ENCODE measurements at regions not wholly inside any gene's neighbourhood (a gene's known extent, or its start where the extent isn't known, plus 50 kb on each side); places are given as distances from the start of the nearest gene placed in this dataset.

- no peak for DNase-seq (ENCODE audit: low read depth)
Measured at GRCh38 chr1:201749059-201749690, 79.8 kb upstream of the IPO9 start.

DNA sequence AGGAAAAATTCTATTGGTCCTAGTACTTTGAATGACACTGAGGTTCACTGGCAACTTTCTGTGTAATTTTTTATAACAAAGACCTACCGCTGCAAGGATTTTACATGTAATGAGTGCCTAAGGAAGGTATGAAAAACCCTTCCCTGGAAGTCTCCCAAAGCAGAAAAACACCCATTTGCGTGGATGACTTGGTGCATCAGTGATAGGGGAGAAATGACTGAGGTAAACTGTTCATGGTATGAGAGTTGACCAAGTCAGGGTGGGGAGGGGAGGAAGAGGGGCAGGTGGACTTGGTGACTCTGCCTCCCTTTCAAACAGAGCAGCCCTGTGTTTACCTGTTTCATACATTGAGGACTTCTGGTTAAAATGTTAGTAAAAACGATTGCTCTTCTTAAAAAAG lies 78.8 kb upstream of the IPO9 start:
- no peak for DNase-seq (ENCODE audit: low read depth)

- no peak for DNase-seq (ENCODE audit: low read depth)
Measured at GRCh38 chr1:201750934-201751333, 78.0 kb upstream of the IPO9 start.

GRCh38 chr1:201751872-201752271 lies 77.1 kb upstream of the IPO9 start:
- no peak for DNase-seq (ENCODE audit: low read depth)

DNA sequence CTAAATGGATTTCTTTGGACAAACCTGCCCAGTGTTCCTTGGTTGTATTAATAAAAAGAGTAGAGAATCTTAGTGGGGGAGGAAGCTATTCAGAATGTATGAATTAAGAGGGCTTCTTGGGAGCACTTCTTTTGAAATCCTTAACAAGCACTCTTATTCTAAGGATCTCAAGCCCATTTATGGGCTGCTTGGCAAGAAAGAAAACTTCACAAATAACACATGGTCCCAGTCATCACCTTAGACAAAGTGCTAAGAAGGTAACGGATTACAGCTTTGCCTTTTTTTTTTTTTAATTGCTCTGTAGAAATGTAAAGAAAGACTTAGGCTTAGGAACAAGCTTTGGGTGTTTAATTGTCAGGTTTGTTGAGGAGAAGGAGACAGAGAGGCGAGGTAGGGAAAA lies 76.6 kb upstream of the IPO9 start:
- no peak for DNase-seq (ENCODE audit: low read depth)

DNA sequence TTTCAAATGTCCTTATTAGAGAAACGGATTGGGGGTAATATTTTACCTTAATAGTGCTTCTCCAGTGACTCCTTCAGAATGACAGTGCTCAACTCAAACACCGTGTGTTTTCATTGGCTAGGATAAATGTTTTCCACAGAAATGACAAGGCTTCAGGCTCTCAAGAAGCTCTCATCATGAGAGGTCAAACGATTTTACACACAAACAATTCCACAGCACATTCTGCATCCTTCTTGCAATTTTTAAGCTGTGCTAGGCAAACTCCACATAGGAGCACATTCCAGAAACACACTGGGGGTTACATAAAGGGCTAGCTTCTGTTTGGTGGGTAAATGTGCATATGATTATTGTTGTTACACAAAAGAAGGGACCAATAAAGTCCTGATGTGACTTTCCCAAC lies 75.5 kb upstream of the IPO9 start:
- no peak for DNase-seq (ENCODE audit: low read depth)

DNA sequence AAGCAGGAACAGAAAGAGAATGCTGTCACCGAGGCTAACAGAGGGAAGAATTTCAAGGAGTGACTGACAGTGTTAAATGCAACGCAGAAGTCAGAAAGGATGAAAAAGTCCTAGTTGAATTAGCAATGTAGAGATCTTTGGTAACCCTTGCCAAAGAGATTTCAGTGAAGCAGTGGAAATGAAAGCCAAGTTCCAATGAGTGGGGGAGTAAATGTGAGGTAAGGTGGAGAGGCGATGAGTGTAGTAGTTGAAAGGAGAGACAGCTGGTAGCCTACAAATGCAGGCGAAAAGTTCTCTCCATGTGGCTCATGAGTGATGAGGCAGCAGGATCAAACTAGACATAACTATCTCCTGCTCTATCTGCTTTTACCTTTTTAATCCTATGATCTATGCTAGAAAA lies 74.6 kb upstream of the IPO9 start:
- no peak for DNase-seq (ENCODE audit: low read depth)

DNA sequence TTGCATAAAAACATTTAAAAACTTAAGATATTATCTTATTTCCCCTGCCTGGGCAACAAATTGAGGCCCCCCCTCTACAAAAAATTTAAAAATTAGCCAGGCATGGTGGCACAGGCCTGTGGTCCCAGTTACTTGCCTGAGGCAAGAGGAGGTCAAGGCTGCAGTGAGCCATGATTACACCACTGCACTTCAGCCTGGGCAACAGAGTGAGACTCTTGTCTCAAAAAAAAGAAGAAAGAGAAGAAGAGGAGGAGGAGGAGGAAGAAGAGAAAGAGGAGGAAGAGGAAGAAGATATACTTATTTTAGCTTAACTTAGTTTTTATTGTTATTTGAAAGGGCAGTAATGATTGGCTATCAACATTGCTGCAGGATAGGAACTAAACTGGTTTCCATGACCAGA lies 73.8 kb upstream of the IPO9 start:
- no peak for DNase-seq (ENCODE audit: low read depth)

DNA sequence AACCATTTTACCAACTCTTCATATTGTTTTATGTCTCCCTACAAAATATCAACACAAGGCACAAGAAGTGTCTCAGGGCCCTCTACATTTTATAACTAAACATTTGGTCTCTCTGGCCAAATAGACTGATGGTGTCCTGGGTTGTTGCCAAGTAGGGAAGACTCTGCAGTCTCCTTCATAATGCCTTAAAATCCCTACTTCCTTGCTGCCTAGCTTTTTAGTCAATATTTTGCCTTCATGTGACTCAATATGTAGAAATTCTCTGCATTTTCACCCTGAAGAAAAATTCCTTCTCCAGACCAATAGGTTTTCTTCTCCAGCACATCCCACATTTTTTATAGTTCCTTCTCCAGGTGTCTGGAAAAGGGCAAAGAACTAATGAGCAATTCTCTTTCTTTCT lies 72.6 kb upstream of the IPO9 start:
- no peak for DNase-seq (ENCODE audit: low read depth)

- no peak for DNase-seq (ENCODE audit: low read depth)
Measured at GRCh38 chr1:201758499-201759050, 70.4 kb upstream of the IPO9 start.

- DNase-seq (ENCODE audit: low read depth) = no peak
Measured at GRCh38 chr1:201759194-201759815, 69.7 kb upstream of the IPO9 start.

GRCh38 chr1:201760516-201760915 lies 68.4 kb upstream of the IPO9 start:
- no peak for DNase-seq (ENCODE audit: low read depth)

- DNase-seq (ENCODE audit: low read depth) = no peak
Measured at GRCh38 chr1:201761178-201761577, 67.8 kb upstream of the IPO9 start.

GRCh38 chr1:201761871-201762270 lies 67.1 kb upstream of the IPO9 start:
- no peak for DNase-seq (ENCODE audit: low read depth)

GRCh38 chr1:201762381-201762780 lies 66.6 kb upstream of the IPO9 start:
- no peak for DNase-seq (ENCODE audit: low read depth)

- DNase-seq (ENCODE audit: low read depth) = no peak
Measured at GRCh38 chr1:201763455-201764140, 65.4 kb upstream of the IPO9 start.

GRCh38 chr1:201764166-201764565 lies 64.8 kb upstream of the IPO9 start:
- no peak for DNase-seq (ENCODE audit: low read depth)

GRCh38 chr1:201764579-201764978 lies 64.4 kb upstream of the IPO9 start:
- DNase-seq (ENCODE audit: low read depth) = no peak

DNA sequence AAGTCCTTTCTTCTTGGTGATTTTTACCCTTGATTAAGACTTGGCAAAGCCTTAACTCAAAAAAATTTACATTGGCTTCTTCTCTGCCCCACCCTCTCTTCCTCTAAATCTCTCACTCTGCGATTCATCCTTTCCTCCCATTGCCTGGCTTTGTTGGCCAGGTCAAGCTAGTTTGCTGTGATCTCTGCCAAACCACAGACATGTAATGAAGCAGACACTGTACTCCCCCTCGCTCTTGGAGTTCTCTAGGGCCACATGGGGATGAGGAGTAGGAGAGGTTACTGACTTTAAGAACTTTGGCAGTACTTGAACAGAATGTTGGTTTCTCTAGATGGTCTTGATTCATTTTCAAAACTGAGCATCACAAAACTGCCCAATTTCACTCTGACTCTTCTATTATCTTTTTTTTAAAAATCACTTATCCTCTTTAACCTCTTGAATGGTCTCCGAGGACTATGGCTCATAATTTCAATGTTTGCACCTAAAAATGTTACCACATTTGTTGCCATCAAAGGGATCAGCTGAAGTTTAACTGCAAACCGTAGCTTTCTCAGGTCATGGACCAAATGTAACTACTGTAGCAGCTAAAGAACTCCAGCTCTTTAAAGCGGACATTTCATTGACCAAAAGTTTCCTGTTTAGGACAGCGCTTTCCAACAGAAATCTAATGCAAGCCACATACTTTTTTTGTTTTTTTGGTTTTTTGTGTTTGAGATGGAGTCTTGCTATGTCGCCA lies 62.7 kb upstream of the IPO9 start:
- DNase-seq (ENCODE audit: low read depth) = peak; percentile 92

DNA sequence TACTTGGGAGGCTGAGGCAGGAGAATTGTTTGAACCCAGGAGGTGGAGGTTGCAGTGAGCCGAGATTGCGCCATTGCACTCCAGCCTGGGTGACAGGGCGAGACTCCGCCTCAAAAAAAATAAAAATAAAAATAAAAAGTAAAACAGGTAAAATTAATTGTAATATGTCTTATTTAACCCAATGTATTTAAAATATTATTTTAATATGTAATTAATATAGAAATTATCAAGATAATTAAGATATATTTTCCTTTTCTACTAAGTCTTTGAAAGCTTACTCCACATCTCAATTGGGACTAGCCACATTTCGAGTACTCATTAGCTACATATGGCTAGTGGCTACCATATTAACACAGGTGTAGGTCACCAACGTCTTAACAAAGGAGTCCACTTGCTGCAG lies 61.6 kb upstream of the IPO9 start:
- no peak for DNase-seq (ENCODE audit: low read depth)

DNA sequence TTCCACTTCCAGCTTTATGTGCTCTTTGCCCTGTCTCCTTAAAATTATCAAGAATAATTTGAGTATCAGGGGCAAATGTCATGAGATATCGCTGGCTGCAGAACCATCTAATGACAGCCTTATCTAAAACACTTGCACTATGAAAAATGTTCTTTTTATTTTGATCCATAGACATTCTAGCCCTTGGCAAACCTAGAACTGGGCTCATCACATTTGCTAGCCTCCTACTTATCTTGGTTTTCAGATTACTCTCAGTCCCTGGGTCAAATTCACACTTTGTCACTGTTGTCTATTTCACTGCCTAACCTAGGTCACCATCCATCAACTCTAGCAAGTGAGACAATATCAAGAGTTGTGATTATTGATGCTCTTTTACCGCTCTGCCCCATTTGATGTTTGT lies 59.9 kb upstream of the IPO9 start:
- no peak for DNase-seq (ENCODE audit: low read depth)

DNA sequence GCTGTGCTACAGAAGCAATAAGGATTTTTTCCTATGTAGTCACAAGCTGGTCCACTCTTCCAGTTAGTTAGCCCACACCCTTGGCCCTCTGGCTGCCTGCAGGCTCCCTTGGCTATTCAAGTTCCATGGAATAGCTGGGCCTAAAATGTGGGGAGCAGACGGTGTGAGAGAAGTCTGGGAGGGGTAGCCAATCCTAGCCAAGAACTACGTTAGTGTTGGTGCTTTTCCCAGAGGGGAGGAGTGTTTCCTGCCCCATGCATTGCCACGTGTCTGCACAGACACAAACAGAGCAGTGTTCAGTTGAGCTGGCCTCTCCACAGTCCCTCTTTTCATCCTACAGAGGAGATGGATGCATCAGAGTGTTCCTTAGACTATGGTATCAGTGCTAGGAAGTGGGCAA lies 59.0 kb upstream of the IPO9 start:
- peak; percentile 92 for DNase-seq (ENCODE audit: low read depth)

DNA sequence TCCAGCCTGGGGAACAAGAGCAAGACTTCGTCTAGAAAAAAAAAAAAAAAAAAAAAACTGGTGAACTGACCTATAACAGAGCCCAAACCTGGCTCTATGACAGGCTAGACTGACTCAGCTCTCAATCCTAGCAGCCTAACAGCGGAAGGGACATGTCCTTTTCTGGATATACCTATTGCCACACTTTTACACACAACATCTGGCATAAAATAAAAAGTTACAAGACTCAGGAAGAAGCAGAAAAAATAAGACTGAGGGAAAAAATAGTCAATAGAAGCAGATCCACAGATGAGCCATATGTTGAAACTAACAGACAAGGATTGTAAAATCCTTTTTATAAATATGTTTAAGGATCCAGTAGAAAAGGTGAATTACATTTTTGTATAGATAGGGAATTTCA lies 57.5 kb upstream of the IPO9 start:
- DNase-seq (ENCODE audit: low read depth) = no peak
